AG04450 (cell line): ENCODE measurements at regions not wholly inside any gene's neighbourhood (a gene's known extent, or its start where the extent isn't known, plus 50 kb on each side); places are given as distances from the start of the nearest gene placed in this dataset.

ENCODE experiments used
- CTCF ChIA-PET: fragments of 300-600, 350-600 bp; formaldehyde crosslinking; extraction: SDS; loops from one replicate; lab custom pipeline; 2022; ENCODE audit warnings: antibody characterized with exemption, inconsistent platforms; lab: Charles Lee
- POLR2A ChIA-PET: fragments of 350-600 bp; formaldehyde crosslinking; extraction: SDS; loops from one replicate; lab custom pipeline; 2021; ENCODE audit warnings: antibody characterized with exemption, inconsistent platforms; lab: Yijun Ruan, JAX
- DNase-seq: peaks from one replicate; pipeline ENCODE4 v3.0.0-alpha.2; 2011; ENCODE audit warnings: low read depth, low spot score
- H3K27ac ChIP-seq: one replicate; pipeline ENCODE4 v1.5.1; 2012; ENCODE audit warnings: low read depth, low read length, control low read depth
- H3K27me3 ChIP-seq: one replicate; pipeline ENCODE4 v1.6.0; 2012; ENCODE audit warnings: low read length; ENCODE audit not compliant: control insufficient read depth, insufficient read depth
- H3K4me3 ChIP-seq: 2 replicates; pipeline ENCODE4 v1.5.1; 2011; ENCODE audit warnings: mild to moderate bottlenecking, low read depth, low read length, control low read depth
- H3K9me3 ChIP-seq: 2 replicates; pipeline ENCODE4 v1.5.1; 2012; ENCODE audit warnings: low read length; ENCODE audit not compliant: control insufficient read depth, insufficient read depth
- CTCF ChIP-seq: IDR thresholded peaks from 2 replicates; pipeline ENCODE4 v1.5.1; 2011; ENCODE audit warnings: low read depth, low read length, control low read depth, inconsistent platforms

- no peak for TF ChIP-seq CTCF
- Histone ChIP-seq H3K27me3 (peaks cover 2% of the 10 kb centered on the region), H3K27ac (no peak overlapping the region), H3K4me3 (no peak overlapping the region), H3K9me3 (no peaks in the 10 kb centered on the region)
- no peak for DNase-seq
- ChIA-PET POLR2A (no interaction called here), CTCF (no interaction called here)
Observed at GRCh38 chr3:17983106-17983505, 240.7 kb upstream of the TBC1D5 start.

GRCh38 chr3:17982211-17982880 is 239.9 kb upstream of the TBC1D5 start:
- peaks cover 2% of the 10 kb centered on the region for H3K27me3 ChIP-seq
- no peak overlapping the region for H3K4me3 ChIP-seq
- no peak for TF ChIP-seq CTCF
- H3K27ac ChIP-seq, result no peak overlapping the region
- POLR2A ChIA-PET, result no interaction called here
- CTCF ChIA-PET, result no interaction called here
- H3K9me3 ChIP-seq, result no peaks in the 10 kb centered on the region
- DNase-seq, result no peak

GRCh38 chr3:17980863-17981262 is 238.4 kb upstream of the TBC1D5 start:
- Histone ChIP-seq H3K27ac (no peak overlapping the region), H3K4me3 (no peak overlapping the region), H3K9me3 (no peaks in the 10 kb centered on the region), H3K27me3 (peaks cover 2% of the 10 kb centered on the region)
- no peak for TF ChIP-seq CTCF
- no peak for DNase-seq
- CTCF ChIA-PET, result interaction anchor here (0.6 kb wide), 1 partner anchor 826 kb away, joined by 3 read pairs; no protein-coding TSS in a partner anchor
- POLR2A ChIA-PET, result no interaction called here

- POLR2A ChIA-PET, result interaction anchor here (0.5 kb wide), 1 partner anchor 740 kb away, joined by 3 read pairs; no protein-coding TSS in a partner anchor
- CTCF ChIA-PET, result no interaction called here
- Histone ChIP-seq H3K9me3 (no peaks in the 10 kb centered on the region), H3K27me3 (peaks cover 2% of the 10 kb centered on the region), H3K27ac (no peak overlapping the region), H3K4me3 (no peak overlapping the region)
- no peak for DNase-seq
- no peak for TF ChIP-seq CTCF
Observed at GRCh38 chr3:17979911-17980310, 237.5 kb upstream of the TBC1D5 start.

GRCh38 chr3:17979252-17979651 is 236.8 kb upstream of the TBC1D5 start:
- POLR2A ChIA-PET, result interaction anchor here (0.5 kb wide), 1 partner anchor 741 kb away, joined by 3 read pairs; no protein-coding TSS in a partner anchor
- CTCF ChIA-PET, result no interaction called here
- DNase-seq, result no peak

More at GRCh38 chr3:17979252-17979651, 236.8 kb upstream of the TBC1D5 start:
- no peak overlapping the region for H3K27ac ChIP-seq
- H3K4me3 ChIP-seq, result no peak overlapping the region
- peaks cover 2% of the 10 kb centered on the region for H3K27me3 ChIP-seq
- no peak for TF ChIP-seq CTCF
- H3K9me3 ChIP-seq, result no peaks in the 10 kb centered on the region
